ENCODE measurements at regions not wholly inside any gene's neighbourhood (a gene's known extent, or its start where the extent isn't known, plus 50 kb on each side); places are given as distances from the start of the nearest gene placed in this dataset.

- no peak for TF ChIP-seq CTCF (conservative IDR thresholded peaks at IDR 0.05; ENCODE audit: low read length)
- no peak overlapping the region for H3K4me3 ChIP-seq (ENCODE audit: low read length)
- DNase-seq (ENCODE audit: low read depth): no peak
Observed at GRCh38 chr1:234989019-234989418, 139.6 kb downstream of the TOMM20 start.

GRCh38 chr1:234988536-234988935 is 140.1 kb downstream of the TOMM20 start:
- no peak for TF ChIP-seq CTCF (conservative IDR thresholded peaks at IDR 0.05; ENCODE audit: low read length)
- no peak overlapping the region for H3K4me3 ChIP-seq (ENCODE audit: low read length)
- DNase-seq (ENCODE audit: low read depth): no peak

- no peak for TF ChIP-seq CTCF (conservative IDR thresholded peaks at IDR 0.05; ENCODE audit: low read length)
- no peak for DNase-seq (ENCODE audit: low read depth)
- H3K4me3 ChIP-seq (ENCODE audit: low read length): no peak overlapping the region
Observed at GRCh38 chr1:234988155-234988517, 140.5 kb downstream of the TOMM20 start.

GRCh38 chr1:234987415-234988154 is 141.1 kb downstream of the TOMM20 start:
- H3K4me3 ChIP-seq (ENCODE audit: low read length): no peak overlapping the region
- TF ChIP-seq CTCF (conservative IDR thresholded peaks at IDR 0.05; ENCODE audit: low read length): no peak
- DNase-seq (ENCODE audit: low read depth): peak; percentile 95

GRCh38 chr1:234986750-234987414 is 141.8 kb downstream of the TOMM20 start:
- no peak for DNase-seq (ENCODE audit: low read depth)
- H3K4me3 ChIP-seq (ENCODE audit: low read length): no peak overlapping the region
- no peak for TF ChIP-seq CTCF (conservative IDR thresholded peaks at IDR 0.05; ENCODE audit: low read length)

GRCh38 chr1:234985516-234986294 is 142.9 kb downstream of the TOMM20 start:
- no peak for DNase-seq (ENCODE audit: low read depth)

More at GRCh38 chr1:234985516-234986294, 142.9 kb downstream of the TOMM20 start:
- H3K4me3 ChIP-seq (ENCODE audit: low read length): no peak overlapping the region
- TF ChIP-seq CTCF (conservative IDR thresholded peaks at IDR 0.05; ENCODE audit: low read length): no peak
